HG03469 (cell line): ENCODE measurements at regions not wholly inside any gene's neighbourhood (a gene's known extent, or its start where the extent isn't known, plus 50 kb on each side); places are given as distances from the start of the nearest gene placed in this dataset.

Experiments used
- ATAC-seq: cut with Tn5 transposase; IDR thresholded peaks from one replicate; pipeline ENCODE4 v1.9.1; 2021; ENCODE audit warnings: mild to moderate bottlenecking, moderate library complexity, moderate number of reproducible peaks; ENCODE audit not compliant: unreplicated experiment

DNA sequence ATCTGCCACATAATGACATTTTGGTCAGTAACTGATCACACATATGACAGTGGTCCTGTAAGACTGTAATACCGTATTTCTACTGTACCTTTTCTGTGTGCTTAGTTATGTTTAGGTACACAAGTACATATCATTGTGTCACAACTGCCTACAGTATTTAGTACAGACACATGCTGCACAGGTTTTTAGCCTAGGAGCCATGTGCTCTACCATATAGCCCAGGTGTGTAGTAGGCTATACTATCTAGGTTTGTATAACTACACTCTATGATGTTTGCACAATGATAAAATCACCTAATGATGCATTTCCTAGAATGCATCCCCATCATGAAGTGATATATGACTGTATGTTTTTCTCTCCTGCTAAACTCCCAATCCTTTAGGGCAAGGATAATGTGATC, 61.2 kb upstream of the MIR17HG start:
- ATAC-seq = no peak

DNA sequence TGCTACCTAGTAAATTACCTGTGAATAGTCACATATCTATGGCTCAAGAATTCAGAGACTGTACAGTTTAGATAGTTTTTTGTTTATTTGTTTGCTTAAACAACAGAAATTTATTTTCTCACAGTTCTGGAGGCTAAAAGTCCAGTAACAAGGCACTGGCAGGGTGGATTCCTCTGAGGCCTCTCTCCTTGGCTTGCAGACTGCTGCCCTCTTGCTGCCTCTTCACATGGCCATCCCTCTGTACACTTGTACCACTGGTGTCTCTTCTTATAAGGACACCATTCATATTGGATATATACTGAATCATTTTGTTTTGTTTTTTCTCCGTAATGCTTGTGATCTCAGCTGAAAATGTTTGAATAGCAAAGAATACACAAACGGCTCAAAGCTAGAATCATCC, 56.4 kb upstream of the MIR17HG start:
- ATAC-seq = no peak

DNA sequence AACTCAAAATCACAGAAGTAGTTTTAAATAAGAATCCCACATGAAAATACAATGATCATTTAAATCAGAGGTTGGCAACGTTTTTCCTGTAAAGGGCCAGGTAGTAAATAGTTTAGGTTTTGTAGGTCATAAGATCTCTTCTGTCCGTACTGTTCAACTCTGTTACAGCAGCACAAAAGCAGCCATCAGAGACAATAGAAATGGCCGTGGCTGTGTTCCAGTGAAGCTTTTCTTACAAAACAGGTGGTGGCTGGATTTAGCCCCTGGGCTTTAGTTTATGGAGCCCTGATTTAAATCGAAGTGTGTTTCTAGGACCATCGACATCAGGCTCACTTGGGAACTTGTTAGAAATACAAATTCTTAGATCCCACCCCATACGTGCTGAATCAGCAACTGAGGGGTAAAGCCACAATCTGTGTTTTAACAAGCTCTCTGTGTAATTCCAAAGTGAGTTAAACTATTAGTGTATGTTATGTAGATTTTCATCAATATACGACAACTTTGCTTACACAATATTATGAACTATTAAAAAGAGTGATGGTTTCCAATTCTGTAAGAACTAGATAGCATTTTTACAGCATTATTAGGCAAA, 54.8 kb upstream of the MIR17HG start:
- ATAC-seq = no peak

DNA sequence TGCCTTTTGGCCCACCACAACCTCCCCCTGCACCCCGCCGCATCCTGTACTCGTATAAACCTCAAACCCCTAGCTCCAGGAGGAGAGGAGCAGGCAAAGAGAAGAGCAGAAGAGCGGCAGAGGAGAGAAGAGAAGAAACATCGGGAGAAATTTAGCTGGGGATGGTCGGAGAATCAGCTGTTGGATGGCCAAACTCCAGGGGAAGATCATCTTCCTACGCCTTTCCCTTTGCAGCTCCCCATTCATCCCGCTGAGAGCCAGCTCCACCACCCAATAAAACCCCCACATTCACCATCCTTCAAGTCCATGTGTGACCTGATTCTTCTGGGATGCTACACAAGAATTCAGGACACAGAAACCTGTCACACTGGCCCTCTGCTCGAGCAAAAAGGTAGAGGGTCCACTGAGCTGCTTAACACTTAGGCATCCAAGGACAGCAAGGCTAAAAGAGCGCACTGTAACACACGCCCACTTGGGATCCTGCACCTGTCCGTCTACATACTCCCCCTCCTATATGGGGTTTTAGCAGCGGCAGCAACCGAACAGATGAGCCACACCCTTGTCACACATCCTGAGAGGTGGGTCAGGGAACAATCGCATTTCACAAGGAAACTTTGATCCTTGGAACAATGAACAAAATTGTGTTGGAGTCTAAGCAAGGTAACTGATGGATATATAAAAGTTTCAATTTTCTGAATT, 51.6 kb upstream of the MIR17HG start:
- no peak for ATAC-seq

DNA sequence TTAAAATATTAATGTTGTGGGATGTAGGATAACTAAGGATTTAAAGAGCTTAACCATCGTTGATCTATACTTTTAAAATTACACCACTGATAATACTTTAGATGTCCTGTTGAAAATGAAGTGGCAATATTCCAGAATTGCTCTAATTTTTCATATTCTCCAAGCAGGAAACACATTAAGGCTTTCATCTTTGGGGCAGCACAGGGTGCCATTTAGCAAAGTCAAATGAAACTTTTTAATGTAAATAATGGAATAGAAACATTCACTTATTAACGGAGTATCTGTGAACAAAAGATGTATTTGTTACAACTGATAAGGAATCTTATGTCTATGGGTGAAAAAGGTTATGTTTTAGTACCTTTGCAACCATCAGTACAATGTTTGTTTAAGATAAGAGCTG, 50.0 kb upstream of the MIR17HG start:
- no peak for ATAC-seq
